ENCODE measurements at regions not wholly inside any gene's neighbourhood (a gene's known extent, or its start where the extent isn't known, plus 50 kb on each side); places are given as distances from the start of the nearest gene placed in this dataset.

DNA sequence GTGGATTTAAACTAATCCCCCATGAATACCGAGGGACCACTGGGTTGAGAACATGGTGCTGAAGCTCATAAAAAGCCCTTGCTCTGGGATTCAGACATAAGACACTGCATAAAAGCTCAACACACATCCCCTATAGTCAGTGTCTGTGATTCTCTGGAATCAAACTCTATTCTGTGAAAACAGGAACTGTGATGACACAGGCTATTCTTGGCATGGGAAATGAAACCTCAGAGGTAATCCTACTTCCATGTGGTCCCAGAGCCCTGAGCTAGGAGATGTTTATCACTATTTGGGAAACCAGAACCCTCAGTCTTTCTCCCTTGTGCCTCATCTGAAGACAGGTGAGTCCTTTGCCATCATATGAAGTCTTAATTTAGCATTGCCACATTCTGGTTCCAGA, 135.4 kb upstream of the PRSS3 start:
- no peak for DNase-seq (ENCODE audit: low spot score)
- Histone ChIP-seq H3F3A (replicated peaks; ENCODE audit: low read depth) (no peaks in the 10 kb centered on the region), H3K9me2 (ENCODE audit: insufficient read depth) (no peaks in the 10 kb centered on the region), H3K79me2 (replicated peaks; ENCODE audit: insufficient read depth) (no peaks in the 10 kb centered on the region), H3K4me3 (no peak overlapping the region), H3K27ac (ENCODE audit: low read depth) (no peak overlapping the region), H3K27me3 (ENCODE audit: insufficient read depth) (no peaks in the 10 kb centered on the region), H3K4me2 (no peak overlapping the region), H3K4me1 (ENCODE audit: insufficient read depth) (no peaks in the 10 kb centered on the region), H2AFZ (no peak overlapping the region), H3K36me3 (ENCODE audit: insufficient read depth) (no peaks in the 10 kb centered on the region), H4K20me1 (replicated peaks; ENCODE audit: insufficient read depth) (no peaks in the 10 kb centered on the region)
- H3K27me3 Mint-ChIP-seq (ENCODE audit: insufficient read depth, low read depth, poor library complexity), result peaks cover 3% of the 10 kb centered on the region
- no peaks in the 10 kb centered on the region for H3K36me3 Mint-ChIP-seq (ENCODE audit: low read depth)
- H3K27ac Mint-ChIP-seq, result no peak overlapping the region
- TF ChIP-seq ZNF114 (CRISPR knock-in tag; IDR thresholded peaks at IDR 0.05) (no peak), POLR2AphosphoS5 (IDR thresholded peaks at IDR 0.05; ENCODE audit: low read depth) (no peak), EZH2 (IDR thresholded peaks at IDR 0.05; ENCODE audit: low read depth, unreplicated experiment) (no peak), STAT1 (IDR thresholded peaks at IDR 0.05; ENCODE audit: unreplicated experiment) (no peak), CREB1 (CRISPR knock-in tag; IDR thresholded peaks at IDR 0.05; ENCODE audit: low read depth) (no peak), NANOG (IDR thresholded peaks at IDR 0.05; ENCODE audit: borderline replicate concordance) (no peak), EZH2phosphoT487 (IDR thresholded peaks at IDR 0.05; ENCODE audit: unreplicated experiment) (no peak), ZNF331 (CRISPR knock-in tag; IDR thresholded peaks at IDR 0.05; ENCODE audit: low read depth) (no peak), JUNB (IDR thresholded peaks at IDR 0.05; ENCODE audit: unreplicated experiment) (no peak)
- TF ChIP-seq, protein P1, sequence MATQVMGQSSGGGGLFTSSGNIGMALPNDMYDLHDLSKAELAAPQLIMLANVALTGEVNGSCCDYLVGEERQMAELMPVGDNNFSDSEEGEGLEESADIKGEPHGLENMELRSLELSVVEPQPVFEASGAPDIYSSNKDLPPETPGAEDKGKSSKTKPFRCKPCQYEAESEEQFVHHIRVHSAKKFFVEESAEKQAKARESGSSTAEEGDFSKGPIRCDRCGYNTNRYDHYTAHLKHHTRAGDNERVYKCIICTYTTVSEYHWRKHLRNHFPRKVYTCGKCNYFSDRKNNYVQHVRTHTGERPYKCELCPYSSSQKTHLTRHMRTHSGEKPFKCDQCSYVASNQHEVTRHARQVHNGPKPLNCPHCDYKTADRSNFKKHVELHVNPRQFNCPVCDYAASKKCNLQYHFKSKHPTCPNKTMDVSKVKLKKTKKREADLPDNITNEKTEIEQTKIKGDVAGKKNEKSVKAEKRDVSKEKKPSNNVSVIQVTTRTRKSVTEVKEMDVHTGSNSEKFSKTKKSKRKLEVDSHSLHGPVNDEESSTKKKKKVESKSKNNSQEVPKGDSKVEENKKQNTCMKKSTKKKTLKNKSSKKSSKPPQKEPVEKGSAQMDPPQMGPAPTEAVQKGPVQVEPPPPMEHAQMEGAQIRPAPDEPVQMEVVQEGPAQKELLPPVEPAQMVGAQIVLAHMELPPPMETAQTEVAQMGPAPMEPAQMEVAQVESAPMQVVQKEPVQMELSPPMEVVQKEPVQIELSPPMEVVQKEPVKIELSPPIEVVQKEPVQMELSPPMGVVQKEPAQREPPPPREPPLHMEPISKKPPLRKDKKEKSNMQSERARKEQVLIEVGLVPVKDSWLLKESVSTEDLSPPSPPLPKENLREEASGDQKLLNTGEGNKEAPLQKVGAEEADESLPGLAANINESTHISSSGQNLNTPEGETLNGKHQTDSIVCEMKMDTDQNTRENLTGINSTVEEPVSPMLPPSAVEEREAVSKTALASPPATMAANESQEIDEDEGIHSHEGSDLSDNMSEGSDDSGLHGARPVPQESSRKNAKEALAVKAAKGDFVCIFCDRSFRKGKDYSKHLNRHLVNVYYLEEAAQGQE (IDR thresholded peaks at IDR 0.05; ENCODE audit: unreplicated experiment), result no peak
- TF ChIP-seq, protein P2, sequence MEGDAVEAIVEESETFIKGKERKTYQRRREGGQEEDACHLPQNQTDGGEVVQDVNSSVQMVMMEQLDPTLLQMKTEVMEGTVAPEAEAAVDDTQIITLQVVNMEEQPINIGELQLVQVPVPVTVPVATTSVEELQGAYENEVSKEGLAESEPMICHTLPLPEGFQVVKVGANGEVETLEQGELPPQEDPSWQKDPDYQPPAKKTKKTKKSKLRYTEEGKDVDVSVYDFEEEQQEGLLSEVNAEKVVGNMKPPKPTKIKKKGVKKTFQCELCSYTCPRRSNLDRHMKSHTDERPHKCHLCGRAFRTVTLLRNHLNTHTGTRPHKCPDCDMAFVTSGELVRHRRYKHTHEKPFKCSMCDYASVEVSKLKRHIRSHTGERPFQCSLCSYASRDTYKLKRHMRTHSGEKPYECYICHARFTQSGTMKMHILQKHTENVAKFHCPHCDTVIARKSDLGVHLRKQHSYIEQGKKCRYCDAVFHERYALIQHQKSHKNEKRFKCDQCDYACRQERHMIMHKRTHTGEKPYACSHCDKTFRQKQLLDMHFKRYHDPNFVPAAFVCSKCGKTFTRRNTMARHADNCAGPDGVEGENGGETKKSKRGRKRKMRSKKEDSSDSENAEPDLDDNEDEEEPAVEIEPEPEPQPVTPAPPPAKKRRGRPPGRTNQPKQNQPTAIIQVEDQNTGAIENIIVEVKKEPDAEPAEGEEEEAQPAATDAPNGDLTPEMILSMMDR (conservative IDR thresholded peaks at IDR 0.05; ENCODE audit: low read depth in 2 of 2), result no peak
- TF ChIP-seq, protein P3, sequence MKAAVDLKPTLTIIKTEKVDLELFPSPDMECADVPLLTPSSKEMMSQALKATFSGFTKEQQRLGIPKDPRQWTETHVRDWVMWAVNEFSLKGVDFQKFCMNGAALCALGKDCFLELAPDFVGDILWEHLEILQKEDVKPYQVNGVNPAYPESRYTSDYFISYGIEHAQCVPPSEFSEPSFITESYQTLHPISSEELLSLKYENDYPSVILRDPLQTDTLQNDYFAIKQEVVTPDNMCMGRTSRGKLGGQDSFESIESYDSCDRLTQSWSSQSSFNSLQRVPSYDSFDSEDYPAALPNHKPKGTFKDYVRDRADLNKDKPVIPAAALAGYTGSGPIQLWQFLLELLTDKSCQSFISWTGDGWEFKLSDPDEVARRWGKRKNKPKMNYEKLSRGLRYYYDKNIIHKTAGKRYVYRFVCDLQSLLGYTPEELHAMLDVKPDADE (IDR thresholded peaks at IDR 0.05), result no peak
- TF ChIP-seq, protein P4, sequence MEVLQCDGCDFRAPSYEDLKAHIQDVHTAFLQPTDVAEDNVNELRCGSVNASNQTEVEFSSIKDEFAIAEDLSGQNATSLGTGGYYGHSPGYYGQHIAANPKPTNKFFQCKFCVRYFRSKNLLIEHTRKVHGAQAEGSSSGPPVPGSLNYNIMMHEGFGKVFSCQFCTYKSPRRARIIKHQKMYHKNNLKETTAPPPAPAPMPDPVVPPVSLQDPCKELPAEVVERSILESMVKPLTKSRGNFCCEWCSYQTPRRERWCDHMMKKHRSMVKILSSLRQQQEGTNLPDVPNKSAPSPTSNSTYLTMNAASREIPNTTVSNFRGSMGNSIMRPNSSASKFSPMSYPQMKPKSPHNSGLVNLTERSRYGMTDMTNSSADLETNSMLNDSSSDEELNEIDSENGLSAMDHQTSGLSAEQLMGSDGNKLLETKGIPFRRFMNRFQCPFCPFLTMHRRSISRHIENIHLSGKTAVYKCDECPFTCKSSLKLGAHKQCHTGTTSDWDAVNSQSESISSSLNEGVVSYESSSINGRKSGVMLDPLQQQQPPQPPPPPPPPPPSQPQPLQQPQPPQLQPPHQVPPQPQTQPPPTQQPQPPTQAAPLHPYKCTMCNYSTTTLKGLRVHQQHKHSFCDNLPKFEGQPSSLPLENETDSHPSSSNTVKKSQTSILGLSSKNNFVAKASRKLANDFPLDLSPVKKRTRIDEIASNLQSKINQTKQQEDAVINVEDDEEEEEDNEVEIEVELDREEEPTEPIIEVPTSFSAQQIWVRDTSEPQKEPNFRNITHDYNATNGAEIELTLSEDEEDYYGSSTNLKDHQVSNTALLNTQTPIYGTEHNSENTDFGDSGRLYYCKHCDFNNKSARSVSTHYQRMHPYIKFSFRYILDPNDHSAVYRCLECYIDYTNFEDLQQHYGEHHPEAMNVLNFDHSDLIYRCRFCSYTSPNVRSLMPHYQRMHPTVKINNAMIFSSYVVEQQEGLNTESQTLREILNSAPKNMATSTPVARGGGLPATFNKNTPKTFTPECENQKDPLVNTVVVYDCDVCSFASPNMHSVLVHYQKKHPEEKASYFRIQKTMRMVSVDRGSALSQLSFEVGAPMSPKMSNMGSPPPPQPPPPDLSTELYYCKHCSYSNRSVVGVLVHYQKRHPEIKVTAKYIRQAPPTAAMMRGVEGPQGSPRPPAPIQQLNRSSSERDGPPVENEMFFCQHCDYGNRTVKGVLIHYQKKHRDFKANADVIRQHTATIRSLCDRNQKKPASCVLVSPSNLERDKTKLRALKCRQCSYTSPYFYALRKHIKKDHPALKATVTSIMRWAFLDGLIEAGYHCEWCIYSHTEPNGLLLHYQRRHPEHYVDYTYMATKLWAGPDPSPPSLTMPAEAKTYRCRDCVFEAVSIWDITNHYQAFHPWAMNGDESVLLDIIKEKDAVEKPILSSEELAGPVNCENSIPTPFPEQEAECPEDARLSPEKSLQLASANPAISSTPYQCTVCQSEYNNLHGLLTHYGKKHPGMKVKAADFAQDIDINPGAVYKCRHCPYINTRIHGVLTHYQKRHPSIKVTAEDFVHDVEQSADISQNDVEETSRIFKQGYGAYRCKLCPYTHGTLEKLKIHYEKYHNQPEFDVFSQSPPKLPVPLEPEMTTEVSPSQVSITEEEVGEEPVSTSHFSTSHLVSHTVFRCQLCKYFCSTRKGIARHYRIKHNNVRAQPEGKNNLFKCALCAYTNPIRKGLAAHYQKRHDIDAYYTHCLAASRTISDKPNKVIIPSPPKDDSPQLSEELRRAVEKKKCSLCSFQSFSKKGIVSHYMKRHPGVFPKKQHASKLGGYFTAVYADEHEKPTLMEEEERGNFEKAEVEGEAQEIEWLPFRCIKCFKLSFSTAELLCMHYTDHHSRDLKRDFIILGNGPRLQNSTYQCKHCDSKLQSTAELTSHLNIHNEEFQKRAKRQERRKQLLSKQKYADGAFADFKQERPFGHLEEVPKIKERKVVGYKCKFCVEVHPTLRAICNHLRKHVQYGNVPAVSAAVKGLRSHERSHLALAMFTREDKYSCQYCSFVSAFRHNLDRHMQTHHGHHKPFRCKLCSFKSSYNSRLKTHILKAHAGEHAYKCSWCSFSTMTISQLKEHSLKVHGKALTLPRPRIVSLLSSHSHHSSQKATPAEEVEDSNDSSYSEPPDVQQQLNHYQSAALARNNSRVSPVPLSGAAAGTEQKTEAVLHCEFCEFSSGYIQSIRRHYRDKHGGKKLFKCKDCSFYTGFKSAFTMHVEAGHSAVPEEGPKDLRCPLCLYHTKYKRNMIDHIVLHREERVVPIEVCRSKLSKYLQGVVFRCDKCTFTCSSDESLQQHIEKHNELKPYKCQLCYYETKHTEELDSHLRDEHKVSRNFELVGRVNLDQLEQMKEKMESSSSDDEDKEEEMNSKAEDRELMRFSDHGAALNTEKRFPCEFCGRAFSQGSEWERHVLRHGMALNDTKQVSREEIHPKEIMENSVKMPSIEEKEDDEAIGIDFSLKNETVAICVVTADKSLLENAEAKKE (CRISPR knock-in tag; IDR thresholded peaks at IDR 0.05), result no peak
- no peaks in the 10 kb centered on the region for H3K9me3 Mint-ChIP-seq
- no peak for ATAC-seq
- no peak overlapping the region for H3K4me3 Mint-ChIP-seq
- H3K4me1 Mint-ChIP-seq, result no peaks in the 10 kb centered on the region

All from GM23338 (cell line).